ENCODE measurements at regions not wholly inside any gene's neighbourhood (a gene's known extent, or its start where the extent isn't known, plus 50 kb on each side); places are given as distances from the start of the nearest gene placed in this dataset.

- TF ChIP-seq, protein P1, sequence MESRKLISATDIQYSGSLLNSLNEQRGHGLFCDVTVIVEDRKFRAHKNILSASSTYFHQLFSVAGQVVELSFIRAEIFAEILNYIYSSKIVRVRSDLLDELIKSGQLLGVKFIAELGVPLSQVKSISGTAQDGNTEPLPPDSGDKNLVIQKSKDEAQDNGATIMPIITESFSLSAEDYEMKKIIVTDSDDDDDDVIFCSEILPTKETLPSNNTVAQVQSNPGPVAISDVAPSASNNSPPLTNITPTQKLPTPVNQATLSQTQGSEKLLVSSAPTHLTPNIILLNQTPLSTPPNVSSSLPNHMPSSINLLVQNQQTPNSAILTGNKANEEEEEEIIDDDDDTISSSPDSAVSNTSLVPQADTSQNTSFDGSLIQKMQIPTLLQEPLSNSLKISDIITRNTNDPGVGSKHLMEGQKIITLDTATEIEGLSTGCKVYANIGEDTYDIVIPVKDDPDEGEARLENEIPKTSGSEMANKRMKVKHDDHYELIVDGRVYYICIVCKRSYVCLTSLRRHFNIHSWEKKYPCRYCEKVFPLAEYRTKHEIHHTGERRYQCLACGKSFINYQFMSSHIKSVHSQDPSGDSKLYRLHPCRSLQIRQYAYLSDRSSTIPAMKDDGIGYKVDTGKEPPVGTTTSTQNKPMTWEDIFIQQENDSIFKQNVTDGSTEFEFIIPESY (IDR thresholded peaks at IDR 0.05): no peak
Observed at GRCh38 chr2:142294225-142294624, 163.4 kb upstream of the LRP1B start (continued).

GRCh38 chr2:142291969-142292368, 161.2 kb upstream of the LRP1B start:
- no peak overlapping the region for H3K4me3 ChIP-seq (ENCODE audit: low read depth in 1 of 3, low read length in 3 of 3)
- no peak overlapping the region for H3K27ac ChIP-seq (ENCODE audit: low read depth in 1 of 2, low read length in 2 of 2)
- TF ChIP-seq TAF1 (conservative IDR thresholded peaks at IDR 0.05) (no peak), YY1 (IDR thresholded peaks at IDR 0.05) (no peak), SP1 (IDR thresholded peaks at IDR 0.05) (no peak)
- no peaks in the 10 kb centered on the region for H3K36me3 ChIP-seq (ENCODE audit: control insufficient read depth in 4 of 4, insufficient read depth in 3 of 4, low read depth in 1 of 4, low read length in 3 of 4)
- H3K27me3 ChIP-seq (ENCODE audit: control insufficient read depth in 4 of 4, insufficient read depth in 4 of 4, low read length in 3 of 4): no peaks in the 10 kb centered on the region
- H3K9me3 ChIP-seq (ENCODE audit: control insufficient read depth in 4 of 4, low read length in 3 of 4): peaks cover 0 to 5% (median 0%) of the 10 kb centered on the region in 4 donors
- no peak for DNase-seq (ENCODE audit: low spot score)
- WGBS: 61% methylated on average over 2 of the region's 2 CpGs
- H3K9ac ChIP-seq (ENCODE audit: low read depth in 1 of 2, low read length in 2 of 2): no peak overlapping the region
- no peaks in the 10 kb centered on the region for H3K4me1 ChIP-seq (ENCODE audit: control insufficient read depth in 4 of 4, insufficient read depth in 4 of 4, low read length in 3 of 4)

DNA sequence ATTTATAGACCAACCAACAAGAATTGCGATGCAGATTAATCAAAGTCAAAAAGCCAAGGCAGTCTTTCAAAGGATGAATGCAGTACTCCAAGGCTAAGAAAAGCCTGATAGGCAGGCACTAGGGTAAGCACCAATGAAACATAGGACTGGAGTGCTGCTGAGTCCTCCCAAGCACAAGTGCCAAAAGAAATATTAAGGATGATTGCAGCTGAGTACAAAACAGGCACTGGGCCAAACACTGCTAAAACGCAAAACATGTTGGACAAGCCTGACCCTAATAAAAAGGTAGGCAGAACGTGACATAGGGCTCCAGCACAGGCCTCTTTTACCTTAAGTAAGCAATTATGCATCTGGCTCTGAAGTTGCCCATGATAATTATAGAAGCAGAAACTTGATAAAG, 160.1 kb upstream of the LRP1B start:
- no peaks in the 10 kb centered on the region for H3K36me3 ChIP-seq (ENCODE audit: control insufficient read depth in 4 of 4, insufficient read depth in 3 of 4, low read depth in 1 of 4, low read length in 3 of 4)
- DNase-seq (ENCODE audit: low spot score): no peak
- H3K27ac ChIP-seq (ENCODE audit: low read depth in 1 of 2, low read length in 2 of 2): no peak overlapping the region
- no peaks in the 10 kb centered on the region for H3K27me3 ChIP-seq (ENCODE audit: control insufficient read depth in 4 of 4, insufficient read depth in 4 of 4, low read length in 3 of 4)
- H3K4me3 ChIP-seq (ENCODE audit: low read depth in 1 of 3, low read length in 3 of 3): no peak overlapping the region
- WGBS: 72% methylated on average over 3 of the region's 3 CpGs
- TF ChIP-seq JUND (IDR thresholded peaks at IDR 0.05) (no peak), FOXA2 (IDR thresholded peaks at IDR 0.05) (no peak), CTCF (IDR thresholded peaks at IDR 0.05; ENCODE audit: low read depth, low read length, missing input control) (no peak), HNF4G (IDR thresholded peaks at IDR 0.05) (no peak)
- TF ChIP-seq, protein P2, sequence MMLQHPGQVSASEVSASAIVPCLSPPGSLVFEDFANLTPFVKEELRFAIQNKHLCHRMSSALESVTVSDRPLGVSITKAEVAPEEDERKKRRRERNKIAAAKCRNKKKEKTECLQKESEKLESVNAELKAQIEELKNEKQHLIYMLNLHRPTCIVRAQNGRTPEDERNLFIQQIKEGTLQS (IDR thresholded peaks at IDR 0.05): no peak
- peaks cover 0 to 5% (median 0%) of the 10 kb centered on the region in 4 donors for H3K9me3 ChIP-seq (ENCODE audit: control insufficient read depth in 4 of 4, low read length in 3 of 4)
- H3K9ac ChIP-seq (ENCODE audit: low read depth in 1 of 2, low read length in 2 of 2): no peak overlapping the region
- H3K4me1 ChIP-seq (ENCODE audit: control insufficient read depth in 4 of 4, insufficient read depth in 4 of 4, low read length in 3 of 4): peaks cover 0 to 3% (median under 1%) of the 10 kb centered on the region in 4 donors

DNA sequence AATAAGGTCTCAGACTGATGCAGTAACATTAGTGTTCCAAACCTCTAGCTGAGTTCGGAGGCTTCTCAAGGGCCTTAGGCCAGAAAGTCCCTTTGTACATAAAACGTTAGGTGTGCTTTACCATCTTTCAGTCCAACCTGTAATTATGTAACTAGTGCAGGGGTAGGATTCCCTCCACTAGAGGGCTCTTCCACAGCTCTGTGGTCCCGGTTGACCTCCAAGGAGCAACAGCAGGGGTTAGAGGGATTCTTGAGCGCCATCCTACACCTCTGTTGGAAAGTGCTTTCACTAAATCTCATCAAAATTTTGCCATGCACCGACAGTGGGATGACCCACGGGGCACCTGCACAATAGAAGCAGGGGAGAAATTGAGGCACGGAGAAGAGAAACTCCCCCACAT, 155.8 kb upstream of the LRP1B start:
- Histone ChIP-seq H3K4me1 (ENCODE audit: control insufficient read depth in 4 of 4, insufficient read depth in 4 of 4, low read length in 3 of 4) (peaks cover 0 to 3% (median under 1%) of the 10 kb centered on the region in 4 donors), H3K9me3 (ENCODE audit: control insufficient read depth in 4 of 4, low read length in 3 of 4) (no peaks in the 10 kb centered on the region), H3K4me3 (ENCODE audit: low read depth in 1 of 3, low read length in 3 of 3) (no peak overlapping the region), H3K9ac (ENCODE audit: low read depth in 1 of 2, low read length in 2 of 2) (no peak overlapping the region), H3K27me3 (ENCODE audit: control insufficient read depth in 4 of 4, insufficient read depth in 4 of 4, low read length in 3 of 4) (no peaks in the 10 kb centered on the region), H3K27ac (ENCODE audit: low read depth in 1 of 2, low read length in 2 of 2) (no peak overlapping the region), H3K36me3 (ENCODE audit: control insufficient read depth in 4 of 4, insufficient read depth in 3 of 4, low read depth in 1 of 4, low read length in 3 of 4) (no peaks in the 10 kb centered on the region)
- DNase-seq (ENCODE audit: low spot score): no peak
- 31% methylated on average over 7 of the region's 7 CpGs for WGBS
- TF ChIP-seq HNF4G (IDR thresholded peaks at IDR 0.05) (no peak), RAD21 (IDR thresholded peaks at IDR 0.05) (peak; percentile 54 to 81), CTCF (IDR thresholded peaks at IDR 0.05; ENCODE audit: low read depth, low read length, missing input control) (peak; percentile 46), RXRA (IDR thresholded peaks at IDR 0.05) (peak in 1 of 2 donors; percentile 57)
